EH (cell line): ENCODE measurements at regions not wholly inside any gene's neighbourhood (a gene's known extent, or its start where the extent isn't known, plus 50 kb on each side); places are given as distances from the start of the nearest gene placed in this dataset.

ENCODE experiments used
- DNase-seq: peaks from one replicate; pipeline ENCODE4 v3.0.0-alpha.2; 2015; ENCODE audit warnings: low read depth

DNA sequence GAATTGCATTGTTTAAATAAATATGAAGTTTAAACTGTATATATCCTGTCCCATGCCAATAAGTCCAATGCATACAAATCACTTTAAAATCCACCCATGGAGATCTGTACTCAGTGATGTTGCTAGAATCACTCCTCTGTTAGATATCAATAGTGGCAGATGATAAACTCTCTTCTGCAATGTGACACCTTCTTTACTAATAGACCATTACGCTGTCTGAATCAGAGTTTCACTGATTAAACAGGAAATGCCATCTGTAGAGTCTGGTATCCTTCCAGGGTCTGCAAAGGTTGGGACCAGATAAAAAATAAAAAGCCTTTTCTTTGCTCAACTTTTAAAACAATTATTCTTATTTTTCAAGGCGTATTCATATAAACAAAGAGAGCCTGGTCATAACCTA is 134.5 kb downstream of the EDN3 start:
- DNase-seq: peak; percentile 30

GRCh38 chr20:59435518-59435917 is 135.1 kb downstream of the EDN3 start:
- no peak for DNase-seq

- no peak for DNase-seq
Observed at GRCh38 chr20:59437601-59438031, 137.2 kb downstream of the EDN3 start.

DNA sequence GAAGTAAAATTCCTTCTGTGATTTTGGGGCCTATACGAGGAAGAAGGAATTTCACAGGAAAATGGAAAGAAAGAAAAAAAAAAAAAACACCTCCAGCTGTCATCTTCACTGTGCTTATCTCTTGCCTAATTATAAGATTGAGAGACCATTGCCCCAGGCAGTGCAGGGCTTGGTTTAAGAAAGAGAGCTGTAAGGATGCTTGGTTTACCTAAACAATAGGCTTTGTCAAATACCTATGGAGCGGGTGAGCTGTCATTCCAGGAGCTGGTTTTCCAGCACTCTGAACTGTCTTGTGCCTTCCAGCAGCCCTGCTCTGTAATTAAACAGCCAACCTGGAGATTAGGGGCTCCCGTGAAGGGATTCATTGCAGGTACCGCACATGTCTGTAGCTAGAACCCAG is 137.8 kb downstream of the EDN3 start:
- no peak for DNase-seq

GRCh38 chr20:59439243-59439642 is 138.8 kb downstream of the EDN3 start:
- DNase-seq: no peak

DNA sequence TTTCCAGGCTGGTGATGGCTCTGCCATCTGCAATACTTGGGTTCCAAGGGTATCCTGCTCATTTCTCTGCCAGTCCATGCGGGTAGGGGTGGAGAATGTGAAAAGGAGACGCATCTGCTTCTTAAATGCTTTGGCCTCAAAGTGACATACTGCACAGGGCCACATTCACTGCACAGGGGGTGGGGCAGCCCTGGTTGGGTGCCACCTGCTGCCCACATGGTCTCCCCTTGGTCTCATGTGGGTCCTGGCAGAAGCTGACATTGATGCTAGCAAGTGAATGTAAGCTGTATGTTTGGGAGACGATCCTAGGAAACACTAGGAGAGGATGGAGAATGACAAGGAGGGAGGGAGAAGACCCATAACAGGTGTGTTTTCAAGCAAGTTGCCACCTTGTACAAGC is 140.9 kb downstream of the EDN3 start:
- DNase-seq: no peak

DNA sequence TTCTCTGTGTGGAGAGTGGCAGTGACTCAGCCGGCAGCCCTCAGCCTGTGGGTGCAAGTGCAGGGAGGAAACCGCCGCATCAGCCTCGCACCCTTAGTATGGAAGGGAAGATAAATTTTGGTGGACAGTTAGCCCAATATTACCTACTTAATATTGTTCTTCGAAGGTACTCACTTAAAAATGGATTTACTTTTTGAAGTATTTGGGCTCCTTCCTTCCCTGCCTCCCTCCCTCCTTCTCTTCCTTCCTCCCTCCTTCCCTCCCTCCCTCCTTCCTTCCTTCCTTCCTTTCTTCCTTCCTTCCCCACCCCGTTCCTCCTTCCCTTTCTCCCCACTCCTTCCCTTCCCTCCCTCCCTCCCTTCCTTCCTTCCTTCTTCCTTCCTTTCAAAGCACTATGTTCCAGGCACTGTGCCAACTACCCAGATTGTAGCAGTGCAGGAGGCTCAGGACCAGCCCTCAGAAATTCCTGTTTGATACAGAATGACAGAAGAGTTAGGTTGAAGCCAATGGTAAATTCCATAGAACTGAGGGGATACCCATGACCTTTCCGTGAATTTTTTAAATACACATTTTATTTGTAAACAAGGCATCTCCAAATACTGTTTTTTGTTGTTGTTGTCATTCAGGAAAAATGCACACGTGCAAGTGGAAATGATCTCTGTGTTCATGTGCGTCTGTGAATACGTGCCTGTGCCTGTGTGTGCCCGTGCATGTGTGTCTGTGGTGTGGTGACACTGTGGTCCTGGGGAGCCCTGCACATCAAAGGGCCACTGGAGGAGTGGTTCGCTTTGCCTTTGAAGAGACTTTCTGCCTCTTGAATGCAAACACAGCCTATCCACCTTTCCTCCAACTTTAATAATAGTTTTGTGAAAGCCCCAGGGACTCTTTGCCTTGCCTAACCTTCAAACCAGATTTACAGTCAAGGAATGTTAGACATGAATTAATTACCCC is 141.7 kb downstream of the EDN3 start:
- no peak for DNase-seq

GRCh38 chr20:59443550-59443949 is 143.1 kb downstream of the EDN3 start:
- peak; percentile 22 for DNase-seq

- no peak for DNase-seq
Observed at GRCh38 chr20:59446376-59446775, 146.0 kb downstream of the EDN3 start.

DNA sequence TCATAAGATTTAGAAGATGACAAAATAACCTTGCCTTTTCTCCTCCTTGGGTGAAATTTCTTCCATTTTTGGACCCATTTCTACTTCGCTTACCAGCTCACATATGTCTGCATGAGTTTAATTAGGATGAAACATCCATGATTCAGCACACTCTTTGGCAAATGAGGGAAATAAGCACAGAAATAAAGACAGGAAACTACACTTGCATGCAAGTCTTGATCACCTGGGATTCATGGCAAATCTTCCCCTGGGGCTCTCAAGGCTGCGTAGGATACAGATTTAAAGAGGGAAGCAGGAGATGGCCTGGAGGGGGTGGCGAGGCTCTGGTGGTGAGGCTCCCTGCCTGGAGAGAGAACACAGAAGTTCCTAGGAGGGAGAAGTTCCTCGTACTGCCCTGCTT is 147.8 kb downstream of the EDN3 start:
- peak; percentile 43 for DNase-seq

DNA sequence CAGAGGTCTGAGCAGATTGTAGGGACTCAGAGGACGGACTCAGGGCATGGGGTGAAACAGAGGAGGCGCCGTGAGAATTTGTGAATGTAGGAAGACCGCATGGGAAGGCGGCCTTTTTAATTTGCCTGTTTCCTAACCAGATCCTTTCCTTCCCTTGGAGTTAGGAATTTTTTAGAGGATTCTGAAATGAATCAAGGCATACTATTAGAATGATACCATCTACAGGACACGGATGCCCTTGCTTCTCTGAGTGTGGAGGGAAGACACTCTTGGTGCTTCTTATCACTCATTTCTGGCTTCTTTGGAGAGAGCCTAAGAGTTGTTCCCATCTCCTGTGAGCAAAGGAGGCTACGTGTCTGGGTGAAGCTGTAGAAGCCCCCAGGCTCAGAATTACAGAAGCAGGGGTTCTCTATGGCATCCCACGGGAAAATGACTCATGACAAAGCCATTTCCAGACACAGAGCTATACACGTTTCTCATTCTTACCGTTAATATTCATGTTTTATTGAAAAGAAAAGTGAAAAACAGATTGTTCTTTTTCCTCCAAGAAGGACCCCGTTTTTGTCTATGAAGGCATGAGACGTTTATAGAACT is 148.5 kb downstream of the EDN3 start:
- peak; percentile 66 for DNase-seq

GRCh38 chr20:59451066-59451630 is 150.7 kb downstream of the EDN3 start:
- no peak for DNase-seq

DNA sequence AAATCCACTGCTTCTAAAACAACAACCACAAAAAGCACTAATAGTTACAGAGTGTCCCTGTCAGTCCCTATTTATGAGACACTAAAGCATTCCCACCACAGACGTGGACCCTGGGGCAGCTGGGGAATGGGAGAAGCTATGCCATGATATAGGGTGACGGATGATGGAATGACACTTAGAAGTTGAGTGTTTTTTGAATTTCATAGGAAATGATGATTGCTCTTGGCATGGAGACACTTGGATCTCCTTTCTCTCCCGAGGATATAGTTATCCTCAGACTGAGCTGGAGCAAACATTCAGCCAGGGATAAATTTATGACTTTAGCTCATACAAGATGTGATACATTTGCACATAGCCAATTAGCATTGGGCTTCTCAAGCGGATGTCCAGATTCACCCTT is 151.2 kb downstream of the EDN3 start:
- DNase-seq: no peak

GRCh38 chr20:59452856-59453255 is 151.5 kb upstream of the PHACTR3 start:
- no peak for DNase-seq

- no peak for DNase-seq
Observed at GRCh38 chr20:59453759-59454560, 150.4 kb upstream of the PHACTR3 start.

GRCh38 chr20:59455402-59456341 is 148.7 kb upstream of the PHACTR3 start:
- peak; percentile 26 for DNase-seq

GRCh38 chr20:59456342-59457279 is 147.7 kb upstream of the PHACTR3 start:
- DNase-seq: no peak

DNA sequence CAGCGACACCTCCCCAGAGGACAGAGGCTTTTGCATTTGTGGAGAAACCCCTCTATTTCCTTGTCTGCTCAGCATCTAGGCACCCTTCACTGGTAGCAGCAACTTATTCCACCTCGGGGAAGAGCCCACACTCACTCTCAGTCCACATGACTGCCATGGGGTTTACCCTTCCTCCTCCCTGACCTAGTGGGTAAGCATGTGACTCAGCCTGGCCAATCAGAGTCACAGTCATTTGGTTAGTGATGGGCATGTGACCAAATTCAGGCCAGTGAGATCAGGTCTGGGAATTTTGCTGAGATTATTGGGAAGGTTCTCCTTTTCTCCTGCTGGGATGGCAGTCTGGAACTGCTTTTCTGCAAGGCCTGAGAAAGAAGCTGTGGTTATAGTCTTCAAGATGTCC is 145.7 kb upstream of the PHACTR3 start:
- DNase-seq: no peak

DNA sequence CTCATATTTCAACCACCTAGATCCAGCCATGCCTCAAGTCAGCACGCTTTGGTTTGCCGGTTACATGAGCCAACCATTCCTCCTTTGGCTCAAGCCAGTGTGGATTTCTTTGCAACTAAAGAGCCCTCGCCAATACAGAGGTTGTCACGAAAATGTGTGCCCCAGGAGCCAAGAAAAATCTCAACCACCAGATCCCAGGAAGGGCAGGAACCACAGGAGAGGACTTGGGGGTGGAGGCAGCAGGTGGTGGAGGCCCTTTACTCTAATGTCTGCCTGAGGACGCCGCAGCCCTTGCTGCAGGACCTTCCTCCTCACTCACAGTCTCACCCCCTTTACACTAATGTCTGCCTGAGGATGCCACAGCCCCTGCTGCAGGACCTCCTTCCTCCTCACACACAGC is 144.8 kb upstream of the PHACTR3 start:
- no peak for DNase-seq

- no peak for DNase-seq
Observed at GRCh38 chr20:59460352-59460751, 144.0 kb upstream of the PHACTR3 start.
